NCI-H748 treated with DMSO at 0.1 percent for 48 hours (cell line): ENCODE measurements at regions not wholly inside any gene's neighbourhood (a gene's known extent, or its start where the extent isn't known, plus 50 kb on each side); places are given as distances from the start of the nearest gene placed in this dataset.
"Not testable (repeated sequence)": the region's sequence is repeated elsewhere in the genome, so short reads cannot be mapped to it uniquely, and the experiment has no call there.

Experiments
- DNase-seq: peaks from one replicate; lab custom pipeline; 2025; lab: John Stamatoyannopoulos, UW

DNA sequence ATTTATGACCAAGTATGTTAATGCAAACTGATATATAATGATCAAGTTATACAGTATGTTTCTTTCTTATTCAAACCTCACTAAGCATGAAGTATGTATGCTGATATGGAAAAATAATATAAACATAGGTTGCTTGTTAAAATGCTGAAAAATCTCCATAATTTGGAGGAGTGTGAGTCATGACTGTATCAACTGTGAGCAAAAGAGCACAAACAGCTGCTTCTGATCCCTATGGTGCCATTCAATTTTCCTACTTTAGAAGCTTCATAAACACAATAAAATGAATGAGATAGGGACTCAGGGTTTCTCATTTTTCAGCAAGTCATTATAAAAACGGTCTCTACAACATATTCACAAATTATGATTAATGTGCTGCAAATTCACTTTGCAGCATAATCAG is 129.9 kb upstream of the TFPI start:
- DNase-seq = no peak

GRCh38 chr2:187686416-187687024 is 132.3 kb upstream of the TFPI start:
- peak; percentile 44 for DNase-seq

GRCh38 chr2:187687585-187687984 is 133.3 kb upstream of the TFPI start:
- no peak for DNase-seq

GRCh38 chr2:187689372-187689771 is 135.1 kb upstream of the TFPI start:
- peak; percentile 9 for DNase-seq

GRCh38 chr2:187693923-187694322 is 139.7 kb upstream of the TFPI start:
- DNase-seq = no peak

GRCh38 chr2:187696644-187697043 is 142.4 kb upstream of the TFPI start:
- not testable (repeated sequence) for DNase-seq

DNA sequence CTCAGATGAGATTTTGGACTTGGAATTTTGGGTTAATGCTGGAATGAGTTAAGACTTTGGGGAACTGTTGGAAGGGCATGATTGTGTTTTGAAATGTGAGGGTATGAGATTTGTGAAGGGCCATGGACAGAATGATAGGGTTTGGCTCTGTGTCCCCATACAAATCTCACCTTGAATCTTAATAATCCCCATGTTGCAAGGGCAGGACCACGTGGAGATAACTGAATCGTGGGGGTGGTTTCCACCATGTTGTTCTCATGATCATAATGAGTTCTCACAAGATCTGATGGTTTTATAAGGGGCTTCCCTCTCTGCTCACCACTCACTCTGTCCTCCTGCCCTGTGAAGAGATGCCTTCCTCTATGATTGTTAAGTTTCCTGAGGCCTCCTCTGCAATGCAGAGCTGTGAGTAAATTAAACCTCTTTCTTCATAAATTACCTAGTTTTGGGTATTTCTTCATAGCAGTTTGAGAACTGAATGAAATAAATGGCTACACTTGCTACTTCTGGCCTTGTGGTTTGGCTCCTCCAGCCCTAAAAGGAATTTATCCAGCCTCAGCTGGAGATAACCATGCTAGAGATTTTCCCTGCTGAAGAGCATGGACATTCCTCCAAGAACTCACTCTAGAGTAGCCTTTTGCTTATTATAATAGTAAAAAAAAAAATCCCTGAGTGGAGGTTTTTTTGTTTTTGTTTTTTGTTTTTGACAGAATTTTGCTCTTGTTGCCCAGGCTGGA is 144.3 kb upstream of the TFPI start:
- DNase-seq = no peak

- DNase-seq = no peak
Measured at GRCh38 chr2:187702157-187702556, 147.9 kb upstream of the TFPI start.

- no peak for DNase-seq
Measured at GRCh38 chr2:187708272-187708671, 154.0 kb upstream of the TFPI start.

DNA sequence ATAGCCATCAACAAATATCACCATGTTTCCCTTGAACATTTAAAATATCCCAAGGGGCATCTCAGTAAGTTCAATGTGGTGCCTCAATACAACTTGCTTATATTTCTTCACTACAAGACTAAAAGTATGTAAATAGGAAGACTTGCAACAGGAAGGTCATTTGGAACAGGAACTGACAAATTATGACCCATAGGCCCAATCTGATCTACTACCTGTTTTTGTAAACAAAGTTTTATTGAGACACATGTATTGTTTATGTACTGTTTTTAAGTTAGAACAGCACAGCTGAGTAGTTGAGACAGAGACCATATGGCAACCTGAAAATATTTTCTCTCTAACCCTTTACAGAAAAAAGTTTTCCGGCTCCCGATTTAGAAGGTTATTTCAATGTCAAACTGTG is 154.8 kb upstream of the TFPI start:
- no peak for DNase-seq

DNA sequence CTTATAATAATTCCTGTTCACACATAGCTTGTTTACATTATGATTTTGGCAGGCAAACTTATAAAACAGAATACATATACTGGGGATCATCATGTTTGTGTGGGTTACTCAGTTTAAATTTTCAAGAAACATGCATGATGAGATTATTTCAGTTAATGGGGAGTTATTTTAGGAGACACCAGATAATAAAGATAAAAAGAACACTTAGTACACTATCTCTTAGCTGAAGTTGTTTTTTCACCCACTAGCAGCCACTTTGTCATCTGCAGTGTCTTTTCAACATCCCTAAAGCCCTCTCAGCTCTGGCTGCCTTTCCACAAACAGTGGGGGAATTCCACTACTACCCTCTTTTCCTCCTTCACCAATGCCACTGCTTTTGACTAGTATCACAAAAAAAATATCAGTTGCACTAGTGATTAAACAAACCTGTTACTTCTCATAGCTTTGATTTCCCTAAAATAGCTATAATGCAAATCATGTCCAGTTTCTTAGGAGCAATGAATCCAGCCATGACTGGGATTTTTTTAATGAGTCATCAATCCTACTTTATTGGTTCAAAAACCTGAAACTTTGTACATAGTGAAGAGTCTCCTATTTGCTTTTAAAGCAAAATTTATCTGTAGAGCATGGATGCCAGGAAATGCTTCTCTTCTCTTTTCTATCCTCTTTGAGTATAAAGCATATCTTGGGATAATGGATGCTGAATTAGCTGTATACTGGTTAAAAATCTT is 156.7 kb upstream of the TFPI start:
- DNase-seq = no peak

DNA sequence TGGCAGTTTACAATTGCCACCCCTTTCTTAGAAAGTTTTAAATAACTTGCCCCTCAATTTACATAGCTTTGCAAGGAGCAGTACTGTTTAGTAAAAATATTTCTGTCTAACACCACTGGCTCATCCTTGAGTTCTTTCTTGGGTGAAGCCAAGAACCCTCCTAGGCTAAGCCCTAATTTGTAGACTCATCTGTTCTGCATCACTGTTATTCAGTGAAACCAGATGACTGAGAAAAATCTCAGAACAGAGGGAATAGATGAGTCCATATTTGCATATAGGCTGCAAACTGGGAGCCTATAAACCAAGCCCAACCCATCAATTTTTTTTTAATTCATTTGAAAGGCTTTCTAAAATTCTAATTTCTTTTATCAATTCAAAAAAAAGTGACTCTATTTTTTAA is 161.4 kb upstream of the TFPI start:
- no peak for DNase-seq

- DNase-seq = peak; percentile 8
Measured at GRCh38 chr2:187716301-187716700, 162.1 kb upstream of the TFPI start.

GRCh38 chr2:187718092-187718491 is 163.9 kb upstream of the TFPI start:
- DNase-seq = no peak

DNA sequence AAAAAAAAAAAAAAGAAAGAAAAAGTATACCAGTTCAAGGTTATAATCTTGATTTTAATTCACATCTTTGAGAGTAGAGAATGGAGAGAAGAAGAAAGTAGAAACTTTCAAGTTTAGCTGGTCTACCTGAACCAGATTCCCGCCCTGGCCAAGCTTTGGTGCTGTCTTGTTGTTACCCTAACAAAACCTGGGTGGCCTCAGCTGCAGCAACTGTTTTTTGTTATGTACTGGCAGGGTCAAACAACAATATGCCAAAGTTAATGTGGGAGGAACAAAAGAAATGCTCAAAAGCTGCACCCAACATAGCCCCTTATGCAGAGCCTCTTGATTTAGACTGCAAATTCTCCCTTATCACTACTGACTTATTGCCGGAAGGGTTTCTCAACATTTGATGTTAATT is 165.3 kb upstream of the TFPI start:
- DNase-seq = no peak

GRCh38 chr2:187748958-187749357 is 194.7 kb upstream of the TFPI start:
- DNase-seq = no peak

GRCh38 chr2:187749804-187750431 is 195.7 kb upstream of the TFPI start:
- DNase-seq = no peak

DNA sequence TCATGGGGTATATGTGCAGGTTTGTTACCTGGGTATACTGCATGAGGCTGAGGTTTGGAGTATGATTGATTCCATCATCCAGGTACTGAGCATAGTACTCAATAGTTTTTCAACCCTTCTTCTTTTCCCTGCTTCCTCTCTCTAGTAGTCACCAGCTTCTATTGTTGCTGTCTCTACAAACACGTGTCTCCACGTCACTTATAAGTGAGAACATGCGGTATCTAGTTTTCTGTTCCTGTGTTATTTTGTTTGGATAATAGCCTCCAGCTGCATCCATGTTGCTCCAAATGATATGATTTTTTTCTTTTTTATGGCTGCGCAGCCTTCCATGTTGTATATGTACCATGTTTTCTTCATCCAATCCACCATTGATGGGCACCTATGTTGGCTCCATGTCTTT is 214.8 kb upstream of the TFPI start:
- DNase-seq = no peak

DNA sequence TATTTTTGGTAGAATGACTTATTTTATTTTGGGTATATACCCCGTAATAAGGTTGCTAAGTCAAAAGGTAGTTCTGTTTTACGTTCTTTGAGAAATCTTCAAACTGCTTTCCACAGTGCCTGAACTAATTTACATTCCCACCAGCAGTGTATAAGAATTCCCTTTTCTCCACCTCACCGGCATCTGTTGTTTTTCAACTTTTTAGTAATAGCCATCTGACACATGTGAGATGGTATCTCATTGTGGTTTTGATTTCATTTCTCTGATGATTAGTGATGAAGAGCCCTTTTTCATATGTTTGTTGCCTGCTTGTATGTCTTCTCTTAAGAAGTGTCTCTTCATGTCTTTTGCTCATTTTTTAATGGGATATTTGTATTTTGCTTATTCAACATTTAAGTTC is 215.2 kb upstream of the TFPI start:
- DNase-seq = no peak

DNA sequence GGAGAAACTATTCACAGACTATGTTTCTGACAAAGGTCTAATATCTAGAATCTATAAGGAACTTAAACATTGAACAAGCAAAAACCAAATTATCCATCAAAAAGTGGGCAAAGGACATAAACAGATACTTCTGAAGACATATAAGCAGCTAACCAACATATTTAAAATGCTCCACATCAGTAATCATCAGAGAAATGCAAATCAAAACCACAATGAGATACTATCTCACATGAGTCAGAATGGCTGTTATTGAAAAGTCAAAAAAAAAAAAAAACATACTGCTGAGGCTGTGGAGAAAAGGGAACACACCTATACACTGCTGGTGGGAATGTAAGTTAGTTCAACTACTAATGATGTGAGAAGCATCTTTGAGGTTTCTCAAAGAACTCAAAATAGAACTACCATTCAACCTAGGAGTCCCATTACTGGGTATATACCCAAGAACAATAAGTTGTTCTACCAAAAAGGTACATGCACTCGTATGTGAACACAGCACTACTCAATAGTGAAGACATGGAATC is 220.4 kb upstream of the TFPI start:
- DNase-seq = no peak

DNA sequence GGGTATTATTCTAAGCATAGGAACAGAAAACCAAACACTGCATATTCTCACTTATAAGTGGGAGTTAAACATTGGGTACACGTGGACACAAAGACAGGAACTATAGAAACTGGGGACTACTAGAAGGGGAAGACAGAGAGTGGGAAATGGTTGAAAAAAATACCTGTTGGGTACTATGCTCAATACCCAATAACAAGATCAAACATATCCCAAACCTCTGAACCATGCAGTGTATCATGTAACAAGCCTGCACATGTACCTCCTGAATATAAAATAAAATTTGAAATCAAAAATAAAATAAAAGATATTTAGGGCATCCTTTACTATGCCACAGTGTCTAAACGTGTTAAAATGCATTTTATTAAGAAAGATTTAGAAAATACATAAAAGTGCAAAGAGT is 221.0 kb upstream of the TFPI start:
- no peak for DNase-seq

DNA sequence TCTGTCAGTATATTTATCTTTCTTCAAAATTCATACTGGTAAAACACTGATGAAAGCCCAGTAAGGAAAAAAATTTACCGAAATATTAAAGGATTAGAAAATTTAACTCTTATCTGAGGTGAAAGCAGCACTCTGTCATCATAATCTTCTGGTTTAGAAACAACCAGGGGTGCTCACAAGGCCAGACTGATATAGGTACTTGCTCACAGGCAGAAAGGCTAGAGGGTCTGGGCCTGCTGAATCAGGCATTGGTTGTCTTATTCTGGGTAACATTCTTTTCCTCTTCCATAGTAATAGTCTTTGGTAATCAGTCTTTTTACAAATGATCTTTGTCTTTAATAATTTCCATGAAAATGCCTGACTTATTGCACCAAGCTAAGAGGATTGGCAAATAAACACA is 221.4 kb upstream of the TFPI start:
- DNase-seq = no peak

GRCh38 chr2:187782301-187782700 is 228.1 kb upstream of the TFPI start:
- DNase-seq = no peak
